Endothelial cell of umbilical vein (primary cell): ENCODE measurements at regions not wholly inside any gene's neighbourhood (a gene's known extent, or its start where the extent isn't known, plus 50 kb on each side); places are given as distances from the start of the nearest gene placed in this dataset.

Experiments used
- BruUV-seq: library from RNA; stranded (reverse); fragments of 400-500 nt; replicated peaks from 2 replicates; lab custom pipeline; 2021; lab: Mats Ljungman, UMichigan
- CTCF ChIA-PET: fragments of 300-600, 350-600 bp; sonication (Branson Sonifier 250); formaldehyde crosslinking; loops from one replicate; lab custom pipeline; 2021; ENCODE audit warnings: antibody characterized with exemption, inconsistent platforms; lab: Charles Lee
- POLR2A ChIA-PET: fragments of 300-600, 350-600 bp; sonication (Branson Sonifier 250); formaldehyde crosslinking; loops from one replicate; lab custom pipeline; 2021; ENCODE audit warnings: antibody characterized with exemption, inconsistent platforms; lab: Charles Lee
- DNase-seq: peaks from one replicate; pipeline ENCODE4 v3.0.0-alpha.2; 2011; ENCODE audit warnings: low read depth, low spot score
- FAIRE-seq: peaks from 2 replicates; lab custom pipeline; 2011; peaks lifted over from hg19 to GRCh38; lab: Jason Lieb, UNC
- H2AFZ ChIP-seq: 2 replicates; pipeline ENCODE4 v1.6.0; 2012; ENCODE audit warnings: low read depth, low read length, control low read depth, inconsistent platforms
- H3K27ac ChIP-seq: 2 replicates; pipeline ENCODE4 v1.5.1; 2011; ENCODE audit warnings: low read depth, mild to moderate bottlenecking, control low read depth, low read length, moderate library complexity; ENCODE audit not compliant: insufficient read depth
- H3K27me3 ChIP-seq, 2 experiments: 2 replicates each; pipeline versions ENCODE4 v1.6.0 to v1.6.1; 2011; ENCODE audit warnings: low read length in 2 of 2, mixed read lengths in 1 of 2; ENCODE audit not compliant: control insufficient read depth in 2 of 2, insufficient read depth in 2 of 2
- H3K36me3 ChIP-seq, 2 experiments: 2 replicates in 1 of 2; 3 replicates in 1 of 2; pipeline ENCODE4 v1.5.1; 2011; ENCODE audit warnings: low read length in 2 of 2, mild to moderate bottlenecking in 1 of 2, moderate library complexity in 1 of 2; ENCODE audit not compliant: control insufficient read depth in 2 of 2, insufficient read depth in 2 of 2; ENCODE audit errors: extremely low read depth in 1 of 2
- H3K4me1 ChIP-seq: 3 replicates; pipeline ENCODE4 v1.5.1; 2011; ENCODE audit warnings: mild to moderate bottlenecking, low read length; ENCODE audit not compliant: control insufficient read depth, insufficient read depth; ENCODE audit errors: extremely low read depth
- H3K4me2 ChIP-seq: 2 replicates; pipeline ENCODE4 v1.6.1; 2011; ENCODE audit warnings: low read length, control low read depth, mixed read lengths; ENCODE audit not compliant: insufficient read depth
- H3K4me3 ChIP-seq, 3 experiments: fragments of 200-600 bp in 1 of 3; sonication (generic), shearing (Covaris generic) in 1 of 3; replicated peaks in 1 of 3; 2 replicates each; pipeline ENCODE4 v1.5.1; 2011 to 2016; ENCODE audit warnings: control low read depth in 3 of 3, low read length in 3 of 3, mild to moderate bottlenecking in 2 of 3, inconsistent platforms in 1 of 3, low read depth in 1 of 3, moderate library complexity in 1 of 3; ENCODE audit not compliant: insufficient read depth in 1 of 3
- H3K79me2 ChIP-seq: 2 replicates; pipeline ENCODE4 v1.6.0; 2012; ENCODE audit warnings: low read length, inconsistent platforms; ENCODE audit not compliant: control insufficient read depth, insufficient read depth
- H3K9ac ChIP-seq: replicated peaks from 2 replicates; pipeline ENCODE3; 2011; ENCODE audit warnings: low read length, control low read depth; ENCODE audit not compliant: insufficient read depth; ENCODE audit errors: extremely low read depth
- H3K9me1 ChIP-seq: replicated peaks from 3 replicates; pipeline ENCODE4 v1.6.0; 2011; ENCODE audit warnings: mild to moderate bottlenecking, low read length; ENCODE audit not compliant: control insufficient read depth, insufficient read depth; ENCODE audit errors: extremely low read depth
- H3K9me3 ChIP-seq: replicated peaks from 2 replicates; pipeline ENCODE4 v1.5.1; 2012; ENCODE audit warnings: low read length, inconsistent platforms; ENCODE audit not compliant: control insufficient read depth, insufficient read depth
- H4K20me1 ChIP-seq: replicated peaks from 2 replicates; pipeline ENCODE3; 2011; ENCODE audit warnings: mild to moderate bottlenecking, low read length; ENCODE audit not compliant: control insufficient read depth, insufficient read depth; ENCODE audit errors: extremely low read depth
- EZH2 ChIP-seq: IDR thresholded peaks from 2 replicates; pipeline ENCODE4 v1.6.1; 2012; ENCODE audit warnings: borderline replicate concordance, low read depth, mild to moderate bottlenecking, moderate library complexity, low read length, inconsistent platforms; ENCODE audit not compliant: severe bottlenecking
- FOS ChIP-seq: IDR thresholded peaks from 2 replicates; pipeline ENCODE4 v1.6.1; 2011; ENCODE audit warnings: mild to moderate bottlenecking, low read length, moderate library complexity, borderline replicate concordance; ENCODE audit not compliant: insufficient read depth
- GATA2 ChIP-seq: IDR thresholded peaks from 2 replicates; pipeline ENCODE4 v1.7.0; 2011; ENCODE audit warnings: low read depth, mild to moderate bottlenecking, moderate library complexity, mixed read lengths, low read length; ENCODE audit not compliant: insufficient read length, insufficient read depth
- JUN ChIP-seq: IDR thresholded peaks from 2 replicates; pipeline ENCODE4 v1.6.1; 2011; ENCODE audit warnings: borderline replicate concordance, low read depth; ENCODE audit not compliant: insufficient read length, insufficient read depth
- MYC ChIP-seq: IDR thresholded peaks from one replicate; pipeline ENCODE4 v1.6.1; 2011; ENCODE audit warnings: mild to moderate bottlenecking, low read depth, low read length
- POLR2A ChIP-seq: IDR thresholded peaks from 2 replicates; pipeline ENCODE4 v1.6.1; 2012; ENCODE audit warnings: low read depth, mild to moderate bottlenecking, control low read depth, low read length
- POLR2AphosphoS5 ChIP-seq: IDR thresholded peaks from 2 replicates; pipeline ENCODE4 v1.6.1; 2012; ENCODE audit warnings: low read depth, mild to moderate bottlenecking, control low read depth, low read length, moderate library complexity; ENCODE audit not compliant: insufficient read depth
- dilution Hi-C: fragments of 300-500 bp; cut with MboI; formaldehyde crosslinking; loops from one replicate; pipeline ENCODE4 v1.15.0; 2019; ENCODE audit warnings: low sequenced_read_pairs; ENCODE audit not compliant: extremely low pct_ligation_motif_present
- intact Hi-C: fragments of 100-400 bp; cut with micrococcal nuclease; formaldehyde crosslinking; loops from one replicate; pipeline ENCODE4 v1.10.0; 2022
- TF ChIP-seq, protein P1 (sequence below), 2 donors: IDR thresholded peaks; 1 replicate in 1 of 2; 2 replicates in 1 of 2; pipeline ENCODE4 v1.5.1; 2011; ENCODE audit warnings: low read length in 2 of 2, mild to moderate bottlenecking in 2 of 2, moderate library complexity in 2 of 2, control low read depth in 1 of 2, inconsistent platforms in 1 of 2, low read depth in 1 of 2; ENCODE audit not compliant: insufficient read depth in 1 of 2; ENCODE audit errors: extremely low read depth in 1 of 2
- TF ChIP-seq, protein P2 (sequence below): IDR thresholded peaks from 2 replicates; pipeline ENCODE4 v1.6.1; 2011; ENCODE audit not compliant: insufficient read depth, insufficient read length

DNA sequence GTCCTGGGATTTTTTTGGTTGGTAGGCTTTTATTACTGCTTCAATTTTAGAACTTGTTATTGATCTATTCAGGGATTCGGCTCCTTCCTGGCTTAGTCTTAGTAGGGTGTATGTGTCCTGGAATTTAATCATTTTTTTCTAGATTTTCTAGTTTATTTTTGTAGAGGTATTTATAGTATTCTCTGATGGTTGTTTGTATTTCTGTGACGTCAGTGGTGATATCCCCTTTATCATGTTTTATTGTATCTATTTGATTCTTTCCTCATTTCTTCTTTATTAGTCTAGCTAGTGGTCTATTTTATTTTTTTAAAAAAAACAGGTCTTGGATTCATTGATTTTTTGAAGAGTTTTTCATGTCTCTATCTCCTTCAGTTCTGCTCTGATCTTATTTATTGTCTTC, 193.3 kb upstream of the MAP2 start:
- H3K4me2 ChIP-seq = no peak overlapping the region
- ChIA-PET POLR2A (no interaction called here), CTCF (no interaction called here)
- H2AFZ ChIP-seq = no peak overlapping the region
- no peaks in the 10 kb centered on the region for H3K9me1 ChIP-seq
- intact Hi-C loops = no loop called here
- TF ChIP-seq EZH2 (no peak), MYC (no peak), GATA2 (no peak), POLR2AphosphoS5 (no peak), FOS (no peak), POLR2A (no peak), JUN (no peak)
- TF ChIP-seq, protein P1, sequence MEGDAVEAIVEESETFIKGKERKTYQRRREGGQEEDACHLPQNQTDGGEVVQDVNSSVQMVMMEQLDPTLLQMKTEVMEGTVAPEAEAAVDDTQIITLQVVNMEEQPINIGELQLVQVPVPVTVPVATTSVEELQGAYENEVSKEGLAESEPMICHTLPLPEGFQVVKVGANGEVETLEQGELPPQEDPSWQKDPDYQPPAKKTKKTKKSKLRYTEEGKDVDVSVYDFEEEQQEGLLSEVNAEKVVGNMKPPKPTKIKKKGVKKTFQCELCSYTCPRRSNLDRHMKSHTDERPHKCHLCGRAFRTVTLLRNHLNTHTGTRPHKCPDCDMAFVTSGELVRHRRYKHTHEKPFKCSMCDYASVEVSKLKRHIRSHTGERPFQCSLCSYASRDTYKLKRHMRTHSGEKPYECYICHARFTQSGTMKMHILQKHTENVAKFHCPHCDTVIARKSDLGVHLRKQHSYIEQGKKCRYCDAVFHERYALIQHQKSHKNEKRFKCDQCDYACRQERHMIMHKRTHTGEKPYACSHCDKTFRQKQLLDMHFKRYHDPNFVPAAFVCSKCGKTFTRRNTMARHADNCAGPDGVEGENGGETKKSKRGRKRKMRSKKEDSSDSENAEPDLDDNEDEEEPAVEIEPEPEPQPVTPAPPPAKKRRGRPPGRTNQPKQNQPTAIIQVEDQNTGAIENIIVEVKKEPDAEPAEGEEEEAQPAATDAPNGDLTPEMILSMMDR (IDR thresholded peaks at IDR 0.05; ENCODE audit: extremely low read depth in 1 of 2, insufficient read depth in 1 of 2, low read depth in 1 of 2, low read length in 2 of 2) = no peak
- TF ChIP-seq, protein P2, sequence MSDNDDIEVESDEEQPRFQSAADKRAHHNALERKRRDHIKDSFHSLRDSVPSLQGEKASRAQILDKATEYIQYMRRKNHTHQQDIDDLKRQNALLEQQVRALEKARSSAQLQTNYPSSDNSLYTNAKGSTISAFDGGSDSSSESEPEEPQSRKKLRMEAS = no peak
- dilution Hi-C loops = no loop called here
- no peaks in the 10 kb centered on the region for H4K20me1 ChIP-seq
- H3K9me3 ChIP-seq = no peaks in the 10 kb centered on the region
- H3K27me3 ChIP-seq = no peaks in the 10 kb centered on the region
- no TSS peak for BruUV-seq
- no peaks in the 10 kb centered on the region for H3K79me2 ChIP-seq
- FAIRE-seq (no peak), DNase-seq (no peak)
- H3K4me3 ChIP-seq = no peak overlapping the region
- H3K36me3 ChIP-seq = no peaks in the 10 kb centered on the region
- no peaks in the 10 kb centered on the region for H3K4me1 ChIP-seq
- H3K9ac ChIP-seq = no peak overlapping the region
- H3K27ac ChIP-seq = no peak overlapping the region
